ENCODE measurements at regions not wholly inside any gene's neighbourhood (a gene's known extent, or its start where the extent isn't known, plus 50 kb on each side); places are given as distances from the start of the nearest gene placed in this dataset.

DNA sequence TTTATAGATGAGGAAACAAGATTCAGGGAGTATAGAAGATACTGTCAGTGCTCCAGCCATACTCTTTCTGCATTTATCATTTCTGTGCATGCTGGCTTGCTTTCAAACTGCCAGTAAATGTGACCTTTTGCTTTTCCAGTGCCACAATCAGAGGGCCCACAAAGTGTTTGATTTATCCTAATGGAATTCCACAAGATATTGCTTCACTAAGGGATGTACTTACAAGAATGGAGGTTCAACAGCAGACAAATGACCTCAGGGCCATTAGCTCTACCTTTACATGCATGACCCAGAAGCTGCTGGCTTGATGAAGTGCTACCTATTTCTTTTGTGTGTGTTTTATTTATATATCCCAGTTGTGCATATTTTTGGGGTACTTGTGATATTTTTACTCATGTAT lies 171.5 kb upstream of the GRIK2 start:
- Mint-ChIP-seq H3K36me3 (ENCODE audit: low read depth) (no peaks in the 10 kb centered on the region), H3K27me3 (no peaks in the 10 kb centered on the region), H3K27ac (no peak overlapping the region), H3K4me1 (no peaks in the 10 kb centered on the region), H3K4me3 (no peak overlapping the region)
- no peak for ATAC-seq
- no peak for DNase-seq
- H3K9me3 ChIP-seq (ENCODE audit: control insufficient read depth, low read length, poor library complexity, severe bottlenecking): no peaks in the 10 kb centered on the region

DNA sequence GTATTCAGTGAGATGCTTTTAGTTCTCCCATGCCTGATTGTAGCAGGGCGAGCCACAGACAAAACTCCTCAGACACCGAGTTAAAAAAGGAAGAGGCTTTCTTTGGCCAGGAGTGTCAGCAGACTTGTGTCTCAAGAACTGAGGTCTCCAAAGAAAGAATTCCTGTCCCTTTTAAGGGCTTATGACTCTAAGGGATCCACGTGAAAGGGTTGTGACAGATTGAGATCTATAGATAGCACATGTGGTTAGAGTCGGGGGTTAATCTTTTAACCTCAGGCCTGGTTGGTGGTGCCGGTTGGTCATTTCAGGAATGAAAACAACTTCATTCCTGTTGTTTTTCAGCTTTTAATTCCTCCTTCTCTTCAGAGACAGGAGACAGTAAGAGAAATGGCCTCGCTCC lies 168.8 kb upstream of the GRIK2 start:
- Mint-ChIP-seq H3K4me3 (no peak overlapping the region), H3K36me3 (ENCODE audit: low read depth) (no peaks in the 10 kb centered on the region), H3K4me1 (no peaks in the 10 kb centered on the region), H3K27ac (no peak overlapping the region), H3K27me3 (no peaks in the 10 kb centered on the region)
- no peak for ATAC-seq
- H3K9me3 ChIP-seq (ENCODE audit: control insufficient read depth, low read length, poor library complexity, severe bottlenecking): no peaks in the 10 kb centered on the region
- no peak for DNase-seq

DNA sequence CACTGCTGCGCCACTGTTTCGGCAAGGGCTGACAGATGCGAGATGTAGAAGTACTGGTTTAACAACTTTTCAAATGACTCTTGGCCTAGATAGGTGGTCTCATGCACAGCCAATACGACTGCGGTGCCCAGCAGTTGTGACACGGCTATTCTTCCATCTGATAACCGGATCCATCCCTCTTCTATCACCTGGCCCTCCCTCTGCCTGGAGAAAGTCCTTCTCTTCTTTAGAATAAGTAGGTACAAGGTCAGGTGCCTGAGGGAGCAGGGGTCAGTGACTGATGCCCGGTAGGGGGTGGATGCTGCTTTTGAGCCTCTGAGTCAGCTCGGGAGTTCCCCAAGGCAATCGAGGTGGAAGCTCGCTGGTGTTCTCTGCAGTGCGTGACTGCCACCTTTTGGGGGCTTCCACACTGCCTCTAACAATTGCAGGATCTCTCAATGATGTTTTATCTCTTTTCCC lies 166.8 kb upstream of the GRIK2 start:
- H3K4me3 Mint-ChIP-seq: no peak overlapping the region
- no peaks in the 10 kb centered on the region for H3K9me3 ChIP-seq (ENCODE audit: control insufficient read depth, low read length, poor library complexity, severe bottlenecking)
- no peaks in the 10 kb centered on the region for H3K27me3 Mint-ChIP-seq
- H3K27ac Mint-ChIP-seq: no peak overlapping the region
- DNase-seq (no peak), ATAC-seq (no peak)
- H3K36me3 Mint-ChIP-seq (ENCODE audit: low read depth): no peaks in the 10 kb centered on the region
- H3K4me1 Mint-ChIP-seq: no peaks in the 10 kb centered on the region

DNA sequence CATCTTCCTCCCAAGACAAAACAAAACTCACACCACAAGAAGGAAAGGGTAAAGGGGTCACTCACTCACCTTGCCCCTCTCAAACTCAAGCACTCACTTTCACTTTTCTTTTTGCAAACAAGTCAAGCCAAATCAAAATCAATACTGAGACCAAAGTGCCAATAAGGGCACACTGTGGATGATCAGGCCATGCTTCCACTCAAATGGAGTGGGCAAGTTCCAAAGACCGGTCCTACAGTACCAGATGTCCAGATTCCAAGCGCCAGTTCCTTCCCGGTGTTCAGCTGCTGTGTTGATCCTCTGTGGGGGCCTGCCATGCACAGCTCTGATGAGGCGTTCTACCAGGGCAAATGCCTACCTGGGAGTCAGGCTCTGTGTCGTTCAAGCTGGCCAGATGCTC lies 162.6 kb upstream of the GRIK2 start:
- H3K27ac Mint-ChIP-seq: no peak overlapping the region

DNA sequence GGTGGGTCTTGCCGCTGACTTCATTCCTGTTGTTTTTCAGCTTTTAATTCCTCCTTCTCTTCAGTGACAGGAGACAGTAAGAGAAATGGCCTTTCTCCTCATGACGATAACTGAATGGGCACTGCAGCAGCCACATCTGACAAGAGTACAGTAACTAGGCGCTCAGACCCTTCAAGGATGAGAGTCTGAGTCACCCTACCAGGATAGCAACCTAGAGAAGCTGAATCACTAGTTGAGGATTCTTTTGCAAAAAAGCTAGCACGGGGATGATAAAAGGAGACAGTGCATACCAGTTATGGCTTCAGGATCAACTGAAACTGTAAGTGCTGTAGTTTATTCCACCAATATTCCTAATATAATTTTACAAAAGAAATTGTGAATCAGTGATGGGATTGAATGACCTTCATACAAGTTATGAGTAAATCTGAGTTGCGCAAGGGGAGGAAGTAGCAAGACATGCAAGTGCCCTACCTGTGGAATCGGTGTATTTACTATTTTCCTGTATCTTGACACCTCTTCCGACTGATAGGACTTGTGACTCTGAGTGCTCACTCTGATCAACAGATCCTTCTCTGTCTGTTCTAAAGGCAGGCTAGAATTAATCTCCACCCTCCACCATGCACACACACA lies 161.8 kb upstream of the GRIK2 start:
- DNase-seq: no peak
- H3K9me3 ChIP-seq (ENCODE audit: control insufficient read depth, low read length, poor library complexity, severe bottlenecking): no peaks in the 10 kb centered on the region
- no peaks in the 10 kb centered on the region for H3K36me3 Mint-ChIP-seq (ENCODE audit: low read depth)
- no peak overlapping the region for H3K27ac Mint-ChIP-seq
- H3K4me3 Mint-ChIP-seq: no peak overlapping the region
- H3K4me1 Mint-ChIP-seq: no peaks in the 10 kb centered on the region
- ATAC-seq: no peak
- H3K27me3 Mint-ChIP-seq: no peaks in the 10 kb centered on the region

More for the DNA sequence above, 162.6 kb upstream of the GRIK2 start:
- H3K27me3 Mint-ChIP-seq: no peaks in the 10 kb centered on the region
- H3K4me1 Mint-ChIP-seq: no peaks in the 10 kb centered on the region
- no peaks in the 10 kb centered on the region for H3K9me3 ChIP-seq (ENCODE audit: control insufficient read depth, low read length, poor library complexity, severe bottlenecking)
- ATAC-seq (no peak), DNase-seq (no peak)
- H3K36me3 Mint-ChIP-seq (ENCODE audit: low read depth): no peaks in the 10 kb centered on the region
- no peak overlapping the region for H3K4me3 Mint-ChIP-seq

DNA sequence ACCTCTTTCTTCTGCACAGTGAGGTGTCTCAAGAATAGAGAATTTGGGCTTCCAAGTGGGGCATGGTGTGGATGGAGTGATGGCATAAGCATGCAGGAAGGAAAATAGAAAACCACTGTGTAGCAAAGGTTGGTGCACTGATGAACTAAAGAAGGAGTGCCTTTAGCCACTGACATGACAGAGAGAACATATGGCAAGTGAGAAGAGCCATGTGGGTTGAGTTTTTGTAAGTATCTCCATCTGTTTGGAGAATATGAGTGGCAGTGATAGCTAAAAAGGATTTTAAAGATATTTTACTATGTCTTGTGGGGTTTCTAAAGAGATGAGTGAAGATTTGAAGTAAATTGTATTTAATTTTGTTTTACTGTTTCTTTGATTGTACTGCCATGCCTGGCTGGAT lies 160.5 kb upstream of the GRIK2 start:
- no peaks in the 10 kb centered on the region for H3K36me3 Mint-ChIP-seq (ENCODE audit: low read depth)
- no peak overlapping the region for H3K27ac Mint-ChIP-seq
- no peaks in the 10 kb centered on the region for H3K27me3 Mint-ChIP-seq
- DNase-seq: no peak
- H3K4me1 Mint-ChIP-seq: no peaks in the 10 kb centered on the region
- no peak overlapping the region for H3K4me3 Mint-ChIP-seq
- no peak for ATAC-seq
- no peaks in the 10 kb centered on the region for H3K9me3 ChIP-seq (ENCODE audit: control insufficient read depth, low read length, poor library complexity, severe bottlenecking)

DNA sequence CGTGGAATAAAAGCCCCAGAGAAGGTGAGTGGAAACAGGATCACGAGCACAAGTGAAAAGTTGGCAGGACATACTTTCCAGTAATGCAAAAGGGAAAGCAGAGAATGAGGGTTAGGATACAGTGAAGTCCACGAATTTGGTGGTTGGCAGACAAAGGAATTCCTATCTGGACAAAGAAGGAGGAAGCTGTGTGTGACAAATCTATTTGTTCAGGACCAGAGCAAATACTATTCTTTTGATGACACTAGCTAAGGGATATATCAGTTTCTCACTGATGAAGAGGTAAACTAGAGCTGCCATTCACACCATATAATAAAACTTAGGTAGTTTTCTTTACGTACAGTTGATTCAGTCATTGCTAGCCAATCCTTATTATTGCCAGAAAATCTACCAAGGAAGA lies 156.8 kb upstream of the GRIK2 start:
- H3K4me3 Mint-ChIP-seq: no peak overlapping the region
- H3K9me3 ChIP-seq (ENCODE audit: control insufficient read depth, low read length, poor library complexity, severe bottlenecking): no peaks in the 10 kb centered on the region
- DNase-seq (no peak), ATAC-seq (no peak)
- no peaks in the 10 kb centered on the region for H3K36me3 Mint-ChIP-seq (ENCODE audit: low read depth)
- no peaks in the 10 kb centered on the region for H3K4me1 Mint-ChIP-seq
- no peak overlapping the region for H3K27ac Mint-ChIP-seq
- no peaks in the 10 kb centered on the region for H3K27me3 Mint-ChIP-seq

DNA sequence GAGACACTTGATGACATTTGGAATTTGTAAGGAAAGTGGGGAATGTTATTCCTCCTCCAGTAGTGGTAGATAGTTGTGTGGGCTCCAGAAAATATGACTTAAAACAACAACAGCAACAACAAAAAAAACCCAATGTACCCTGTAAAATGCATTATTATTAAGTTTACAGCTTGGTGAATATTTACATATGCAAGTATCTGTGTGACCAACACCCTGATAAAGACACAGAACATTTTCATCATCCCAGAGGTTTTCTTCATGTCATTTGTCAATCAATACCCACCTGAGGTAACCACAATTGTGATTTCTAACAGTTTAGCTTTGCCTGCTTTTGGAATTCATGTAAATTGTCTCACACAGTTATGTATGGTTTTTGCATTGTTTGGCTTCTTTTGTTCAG lies 152.1 kb upstream of the GRIK2 start:
- Mint-ChIP-seq H3K27ac (no peak overlapping the region), H3K36me3 (ENCODE audit: low read depth) (no peaks in the 10 kb centered on the region), H3K4me1 (no peaks in the 10 kb centered on the region), H3K4me3 (no peak overlapping the region), H3K27me3 (no peaks in the 10 kb centered on the region)
- ATAC-seq (no peak), DNase-seq (no peak)
- H3K9me3 ChIP-seq (ENCODE audit: control insufficient read depth, low read length, poor library complexity, severe bottlenecking): no peaks in the 10 kb centered on the region

DNA sequence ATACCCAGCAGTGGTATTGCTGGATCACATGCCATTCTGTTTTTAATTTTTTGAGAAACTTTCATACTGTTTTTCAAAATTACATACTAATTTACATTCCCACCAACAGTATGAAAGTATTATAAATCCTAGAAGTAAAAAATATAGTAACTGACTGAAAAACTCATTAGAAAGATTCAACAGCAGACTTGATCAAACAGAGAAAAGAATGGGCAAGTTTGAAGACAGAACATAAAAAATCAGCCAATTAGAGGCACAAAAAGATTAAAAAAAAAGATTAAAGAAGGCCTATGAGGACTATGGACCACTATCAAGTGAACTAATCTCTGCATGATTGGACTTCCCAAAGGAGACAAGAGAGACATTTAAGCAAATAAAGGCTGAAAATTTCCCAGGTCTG lies 144.0 kb upstream of the GRIK2 start:
- no peaks in the 10 kb centered on the region for H3K36me3 Mint-ChIP-seq (ENCODE audit: low read depth)
- DNase-seq (no peak), ATAC-seq (no peak)
- no peaks in the 10 kb centered on the region for H3K4me1 Mint-ChIP-seq
- H3K27me3 Mint-ChIP-seq: no peaks in the 10 kb centered on the region
- no peaks in the 10 kb centered on the region for H3K9me3 ChIP-seq (ENCODE audit: control insufficient read depth, low read length, poor library complexity, severe bottlenecking)
- H3K4me3 Mint-ChIP-seq: no peak overlapping the region
- H3K27ac Mint-ChIP-seq: no peak overlapping the region

DNA sequence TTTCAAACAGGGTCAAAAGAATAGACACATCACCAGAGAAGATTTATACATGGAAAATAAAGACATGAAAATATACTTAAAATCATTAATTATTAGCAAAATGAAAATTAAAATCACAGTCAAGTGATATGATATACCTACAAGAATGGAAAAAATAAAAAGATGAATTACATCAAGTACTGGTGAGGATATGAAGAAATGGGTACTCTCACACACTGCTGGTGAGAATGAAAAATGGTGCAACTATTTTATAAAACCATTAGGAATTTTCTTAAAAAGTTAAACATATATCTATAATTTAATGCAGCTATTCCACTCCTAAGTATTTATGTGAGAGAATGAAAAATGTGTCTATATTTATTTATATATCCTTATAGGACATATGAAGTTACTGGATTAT lies 136.3 kb upstream of the GRIK2 start:
- H3K4me3 Mint-ChIP-seq: no peak overlapping the region
- H3K4me1 Mint-ChIP-seq: no peaks in the 10 kb centered on the region
- H3K27ac Mint-ChIP-seq: no peak overlapping the region
- DNase-seq (no peak), ATAC-seq (no peak)
- H3K27me3 Mint-ChIP-seq: no peaks in the 10 kb centered on the region
- no peaks in the 10 kb centered on the region for H3K36me3 Mint-ChIP-seq (ENCODE audit: low read depth)
- no peaks in the 10 kb centered on the region for H3K9me3 ChIP-seq (ENCODE audit: control insufficient read depth, low read length, poor library complexity, severe bottlenecking)

DNA sequence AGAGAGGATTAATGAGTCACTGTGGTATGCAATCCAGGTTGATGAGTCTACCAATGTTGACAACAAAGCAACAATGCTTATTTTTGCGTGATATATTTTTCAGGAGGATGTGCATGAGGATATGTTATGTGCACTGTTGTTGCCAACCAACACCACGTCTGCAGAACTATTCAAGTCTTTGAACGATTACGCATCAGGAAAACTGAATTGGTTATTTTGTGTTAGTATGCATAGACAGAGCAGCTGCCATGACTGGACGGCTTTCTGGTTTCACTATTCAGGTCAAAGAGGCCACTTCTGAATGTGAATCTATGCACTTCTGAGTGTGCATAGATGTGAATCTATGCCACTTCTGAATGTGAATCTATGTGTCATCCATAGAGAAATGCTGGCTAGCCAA lies 134.0 kb upstream of the GRIK2 start:
- Mint-ChIP-seq H3K36me3 (ENCODE audit: low read depth) (no peaks in the 10 kb centered on the region), H3K4me1 (no peaks in the 10 kb centered on the region), H3K4me3 (no peak overlapping the region), H3K27ac (no peak overlapping the region), H3K27me3 (no peaks in the 10 kb centered on the region)
- H3K9me3 ChIP-seq (ENCODE audit: control insufficient read depth, low read length, poor library complexity, severe bottlenecking): no peaks in the 10 kb centered on the region
- DNase-seq: no peak
- no peak for ATAC-seq

DNA sequence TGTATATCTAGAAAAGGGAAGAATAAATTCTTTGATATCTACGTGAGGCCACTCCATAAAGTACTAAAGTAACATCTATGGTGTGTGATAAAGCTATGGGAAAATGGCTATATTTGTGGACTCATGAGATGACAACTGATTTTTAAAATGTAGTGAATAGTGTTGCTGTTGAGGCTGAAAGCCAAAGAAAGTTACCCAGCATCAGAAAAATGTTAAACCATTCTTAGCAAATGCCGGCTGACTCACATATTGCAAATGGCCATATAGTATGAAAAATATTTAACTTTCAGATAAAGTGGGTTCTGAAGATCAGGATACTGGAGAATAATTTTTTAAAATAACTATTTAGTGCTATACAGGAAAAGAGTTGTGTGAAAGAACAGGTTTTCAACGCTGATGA lies 129.9 kb upstream of the GRIK2 start:
- Mint-ChIP-seq H3K4me1 (no peaks in the 10 kb centered on the region), H3K27me3 (no peaks in the 10 kb centered on the region), H3K27ac (no peak overlapping the region), H3K4me3 (no peak overlapping the region), H3K36me3 (ENCODE audit: low read depth) (no peaks in the 10 kb centered on the region)
- no peaks in the 10 kb centered on the region for H3K9me3 ChIP-seq (ENCODE audit: control insufficient read depth, low read length, poor library complexity, severe bottlenecking)
- no peak for DNase-seq
- no peak for ATAC-seq

DNA sequence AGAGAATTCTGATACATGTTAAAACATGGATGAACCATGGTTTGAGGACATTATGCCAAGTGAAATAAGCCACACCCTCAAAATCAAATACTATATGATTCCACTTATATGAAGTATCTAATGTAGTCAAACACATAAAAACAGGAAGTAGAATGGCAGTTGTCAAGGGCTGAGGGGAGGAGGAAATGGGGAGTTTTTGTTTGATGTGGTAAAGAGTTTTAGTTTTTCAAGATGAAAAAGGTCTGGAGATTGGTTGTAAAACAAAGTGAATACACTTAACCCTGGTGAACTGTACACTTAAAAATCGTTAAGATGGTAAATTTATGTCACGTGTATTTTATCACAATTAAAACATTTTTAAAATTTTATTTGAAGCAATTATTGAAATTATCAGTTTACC lies 127.4 kb upstream of the GRIK2 start:
- no peaks in the 10 kb centered on the region for H3K27me3 Mint-ChIP-seq
- no peaks in the 10 kb centered on the region for H3K4me1 Mint-ChIP-seq
- no peak overlapping the region for H3K4me3 Mint-ChIP-seq
- peak; percentile 25 for ATAC-seq
- H3K27ac Mint-ChIP-seq: no peak overlapping the region
- no peaks in the 10 kb centered on the region for H3K36me3 Mint-ChIP-seq (ENCODE audit: low read depth)
- no peak for DNase-seq
- no peaks in the 10 kb centered on the region for H3K9me3 ChIP-seq (ENCODE audit: control insufficient read depth, low read length, poor library complexity, severe bottlenecking)

DNA sequence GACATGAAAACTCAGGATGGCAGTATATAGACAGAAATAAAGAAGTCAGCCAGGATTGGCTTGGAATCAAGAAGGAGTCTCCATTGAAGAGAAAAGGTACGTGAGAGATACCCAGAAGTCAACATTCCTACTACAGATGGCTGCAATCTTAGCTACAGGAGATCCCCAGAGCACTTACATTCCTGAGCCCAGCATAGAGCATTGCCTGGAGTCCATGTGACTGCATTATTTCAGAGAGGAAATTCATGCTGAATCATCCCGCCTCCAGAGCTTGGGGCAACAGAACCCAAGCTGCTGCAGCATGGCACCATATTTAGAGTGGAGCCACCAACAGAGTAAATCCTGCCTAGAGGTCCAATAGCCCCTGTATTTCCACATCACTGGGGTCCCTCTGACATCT lies 125.0 kb upstream of the GRIK2 start:
- Mint-ChIP-seq H3K27me3 (no peaks in the 10 kb centered on the region), H3K27ac (no peak overlapping the region), H3K36me3 (ENCODE audit: low read depth) (no peaks in the 10 kb centered on the region), H3K4me1 (no peaks in the 10 kb centered on the region), H3K4me3 (no peak overlapping the region)
- H3K9me3 ChIP-seq (ENCODE audit: control insufficient read depth, low read length, poor library complexity, severe bottlenecking): no peaks in the 10 kb centered on the region
- DNase-seq: no peak
- ATAC-seq: no peak
